T-helper 1 cell treated with Interleukin-12 subunit alpha and Interleukin-12 subunit beta and Interleukin-4 antibody, amounts not matched to agents 30 ng/mL and 1 ng/mL, for 36 hours (primary cell): ENCODE measurements at regions not wholly inside any gene's neighbourhood (a gene's known extent, or its start where the extent isn't known, plus 50 kb on each side); places are given as distances from the start of the nearest gene placed in this dataset.

Experiments
- intact Hi-C: fragments of 100-400 bp; cut with micrococcal nuclease; formaldehyde crosslinking; loops from one replicate; pipeline ENCODE4 v1.15.1; 2024

DNA sequence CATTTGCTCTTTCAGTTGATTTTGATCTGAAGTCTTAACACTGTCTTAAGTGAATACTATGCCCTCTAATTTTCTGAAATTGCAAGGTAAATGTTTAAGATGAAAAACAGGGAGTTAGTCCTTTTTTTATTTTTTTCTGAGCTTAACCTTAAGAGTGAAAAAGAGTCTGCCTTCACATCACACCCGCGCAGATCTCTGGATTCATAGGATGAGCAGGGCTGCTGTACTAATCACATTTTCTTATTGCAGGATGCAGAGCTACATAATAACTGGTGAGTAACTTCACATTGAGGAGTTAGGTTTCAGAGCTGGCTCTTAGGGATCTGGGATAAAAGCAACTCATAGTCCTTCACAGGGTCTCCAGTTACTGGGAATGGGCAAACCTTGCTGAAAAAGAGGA, 188.7 kb upstream of the ATP1B1 start:
- intact Hi-C loops: no loop called here

DNA sequence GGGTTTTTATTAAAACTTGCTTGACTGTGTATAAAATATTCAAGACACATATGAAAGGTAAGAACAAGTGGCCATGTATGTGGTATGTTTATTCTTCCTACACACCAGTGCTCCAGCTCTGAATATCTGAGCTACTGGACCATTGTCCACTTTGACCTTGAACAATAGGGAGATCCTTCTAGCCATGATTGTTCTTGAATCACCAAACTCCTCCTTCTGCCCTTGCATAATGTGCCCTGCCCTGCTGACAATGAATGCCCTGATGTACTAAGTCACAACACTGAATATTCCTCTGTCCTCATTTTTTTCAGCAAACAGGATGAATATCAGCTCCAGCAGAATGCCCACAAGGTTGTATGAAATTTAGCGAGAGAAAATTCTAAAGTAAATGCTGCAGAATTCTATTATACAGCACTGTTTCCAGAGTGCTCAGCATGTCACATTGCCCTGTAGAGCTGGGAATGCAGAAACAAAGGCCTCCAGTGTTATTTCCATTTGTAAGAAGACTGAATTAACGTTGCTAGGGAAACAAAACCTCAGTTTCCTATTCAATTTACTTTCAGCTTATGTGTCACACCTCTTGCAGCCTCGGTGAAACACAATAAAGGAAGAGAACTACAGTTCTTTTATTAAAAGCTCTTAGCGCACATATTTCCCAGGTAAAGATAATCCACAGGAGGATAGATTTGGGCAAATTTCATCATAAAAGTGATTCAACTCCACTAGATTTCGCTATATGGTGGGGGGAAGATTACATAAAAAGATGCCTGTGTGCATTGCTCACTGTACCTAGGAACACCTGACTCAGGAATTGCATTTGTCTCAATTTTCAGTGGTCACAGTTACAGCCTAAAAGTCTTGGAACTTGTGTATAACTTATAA, 187.4 kb upstream of the ATP1B1 start:
- intact Hi-C loops: no loop called here

DNA sequence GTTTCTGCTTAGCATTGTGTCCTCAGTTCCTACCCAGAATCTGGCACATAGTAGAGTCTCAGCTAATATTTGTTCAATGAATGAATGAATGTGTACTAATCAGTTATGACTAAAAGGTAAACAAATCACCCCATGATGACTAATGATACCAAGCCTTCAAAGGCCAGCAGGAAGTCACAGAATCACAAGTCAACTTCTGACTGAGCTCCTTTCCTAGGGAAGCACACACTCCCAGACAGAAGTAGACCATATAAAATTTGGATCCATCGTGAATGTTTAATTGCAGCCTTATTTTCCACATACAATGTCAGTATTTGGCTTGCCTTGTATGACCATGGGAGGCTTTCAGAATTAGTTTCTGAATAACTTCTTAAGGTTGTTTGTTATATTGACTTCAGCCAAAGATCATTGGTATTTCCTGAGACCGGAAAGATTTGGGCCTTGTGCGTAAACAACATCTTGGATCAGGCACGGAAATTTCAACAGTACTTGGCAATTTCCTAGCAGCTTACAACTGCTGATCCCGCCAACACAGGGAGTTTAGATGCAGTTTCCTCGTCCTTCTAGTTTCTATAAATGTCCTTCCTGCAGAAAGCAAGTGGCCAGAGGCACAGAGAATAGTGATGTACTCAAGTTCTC, 185.9 kb upstream of the ATP1B1 start:
- intact Hi-C loops: no loop called here

DNA sequence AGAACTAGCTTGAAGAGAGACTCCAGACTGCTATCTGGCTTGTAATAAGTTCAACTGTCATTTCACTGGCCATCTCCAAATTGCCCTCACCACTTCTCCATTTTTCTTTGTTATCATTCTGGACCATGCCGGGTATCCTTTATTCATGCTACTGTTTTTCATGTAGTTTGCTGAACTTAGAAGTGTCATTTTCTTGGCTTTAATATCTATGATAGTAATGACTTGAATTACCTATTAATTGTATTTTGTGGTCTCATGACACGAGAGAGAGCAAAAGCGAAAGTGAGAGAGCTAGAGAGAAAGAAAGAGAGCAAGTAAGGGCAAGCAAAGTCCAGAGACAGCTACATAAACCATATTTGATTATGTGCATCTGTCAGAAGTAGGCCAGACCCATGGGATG, 184.9 kb upstream of the ATP1B1 start:
- intact Hi-C loops: no loop called here

GRCh38 chr1:168923521-168924136, 182.9 kb upstream of the ATP1B1 start:
- intact Hi-C loops: no loop called here

- intact Hi-C loops: no loop called here
Observed at GRCh38 chr1:168924976-168925375, 181.5 kb upstream of the ATP1B1 start.

GRCh38 chr1:168926236-168926635, 180.3 kb upstream of the ATP1B1 start:
- intact Hi-C loops: no loop called here

- intact Hi-C loops: loop anchor here (10.0 kb wide), 1 partner anchor 498 kb away; no protein-coding TSS in a partner anchor
Observed at GRCh38 chr1:168932539-168932938, 174.0 kb upstream of the ATP1B1 start.

- intact Hi-C loops: loop anchor here (10.0 kb wide), 1 partner anchor 498 kb away; no protein-coding TSS in a partner anchor
Observed at GRCh38 chr1:168933141-168933805, 173.2 kb upstream of the ATP1B1 start.

DNA sequence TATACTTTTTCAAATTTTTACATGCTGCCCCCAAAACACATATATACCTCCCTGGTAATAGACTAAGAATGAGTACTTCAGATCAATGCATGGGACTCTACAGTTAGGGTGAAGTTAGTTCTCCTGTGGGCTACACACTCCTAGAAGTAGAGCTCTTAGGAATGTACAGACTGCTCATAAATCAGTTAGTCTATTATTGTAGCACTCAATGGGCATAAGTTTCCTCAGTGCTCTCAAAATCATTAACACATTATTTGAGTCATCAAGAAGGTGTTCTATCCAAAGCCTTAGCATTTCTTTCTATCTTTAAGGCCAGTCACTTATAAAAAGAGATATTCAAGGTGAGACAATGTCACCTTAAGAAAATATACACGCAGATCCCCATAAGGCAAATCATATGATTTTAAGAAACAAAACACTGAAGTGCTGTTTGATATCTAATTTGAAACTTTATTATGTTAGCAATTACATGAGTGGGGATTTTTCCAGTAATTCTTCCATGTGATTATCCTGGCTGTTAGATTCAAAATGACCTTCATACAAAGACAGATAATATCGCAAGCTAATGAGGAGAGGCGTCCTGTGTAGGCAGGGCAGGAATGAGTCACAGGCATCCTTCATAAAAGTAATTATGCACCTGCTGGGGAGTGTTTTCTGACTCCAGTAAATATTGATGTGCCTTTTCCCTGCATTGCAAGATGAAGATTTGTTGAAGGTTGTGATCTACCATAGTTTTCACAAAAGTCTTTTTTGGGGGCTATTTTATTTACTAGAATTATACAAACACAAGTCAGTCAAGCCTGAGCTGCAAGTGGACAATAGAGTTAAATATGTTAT, 167.2 kb upstream of the ATP1B1 start:
- intact Hi-C loops: loop anchor here (10.0 kb wide), 1 partner anchor 505 kb away; no protein-coding TSS in a partner anchor

DNA sequence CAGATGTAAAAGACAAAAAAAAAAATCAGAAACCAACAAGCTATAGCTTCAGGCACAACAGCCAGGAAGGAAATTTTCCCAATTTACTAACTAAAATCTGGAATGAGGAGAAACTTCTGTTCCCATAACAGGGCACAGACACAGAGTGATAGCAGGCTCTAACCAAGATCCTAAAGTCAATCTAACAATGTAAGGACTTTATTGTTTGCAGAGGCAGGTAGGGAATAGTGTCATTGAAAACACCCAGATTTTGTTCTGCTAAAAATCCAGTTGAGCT, 166.6 kb upstream of the ATP1B1 start:
- intact Hi-C loops: loop anchor here (10.0 kb wide), 1 partner anchor 505 kb away; no protein-coding TSS in a partner anchor

- intact Hi-C loops: no loop called here
Observed at GRCh38 chr1:168941640-168942039, 164.8 kb upstream of the ATP1B1 start.

DNA sequence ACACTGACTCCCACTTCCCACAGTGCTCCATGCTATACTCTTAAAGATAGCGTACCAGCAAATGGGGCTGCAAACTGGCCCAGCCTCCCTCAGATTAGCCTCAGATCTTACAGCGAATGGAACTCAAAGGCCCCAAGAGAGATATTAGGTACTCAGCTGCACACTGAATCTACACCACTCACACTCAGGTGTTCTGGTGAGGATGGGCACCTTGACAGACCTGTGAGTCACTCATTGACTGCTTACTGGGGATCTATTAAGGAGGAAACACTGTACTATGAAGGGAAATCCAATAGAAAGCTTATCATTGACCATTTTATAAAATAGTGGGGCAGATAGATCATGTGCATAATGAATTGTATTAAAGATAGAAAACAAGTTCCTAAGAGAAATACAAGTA, 164.3 kb upstream of the ATP1B1 start:
- intact Hi-C loops: no loop called here

- intact Hi-C loops: no loop called here
Observed at GRCh38 chr1:168945870-168946269, 160.6 kb upstream of the ATP1B1 start.

DNA sequence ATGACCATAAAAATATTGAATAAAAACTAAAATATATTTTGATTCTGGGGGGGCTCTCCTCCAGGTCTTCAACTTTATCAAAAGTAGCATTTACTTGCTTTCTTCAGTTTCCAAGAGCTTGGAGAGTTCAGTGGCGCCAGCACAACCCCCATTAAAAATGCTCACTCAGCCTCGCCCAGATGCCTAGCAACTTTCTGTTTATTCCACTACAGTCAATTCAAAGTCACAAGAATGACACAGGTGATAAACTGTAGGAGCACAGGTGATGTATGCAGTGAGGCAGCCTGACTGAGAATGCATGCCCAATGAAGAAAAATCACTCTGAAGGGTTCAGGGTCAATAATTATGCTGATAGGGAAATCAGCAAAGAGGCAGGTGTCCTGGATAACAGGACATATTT, 159.4 kb upstream of the ATP1B1 start:
- intact Hi-C loops: no loop called here

DNA sequence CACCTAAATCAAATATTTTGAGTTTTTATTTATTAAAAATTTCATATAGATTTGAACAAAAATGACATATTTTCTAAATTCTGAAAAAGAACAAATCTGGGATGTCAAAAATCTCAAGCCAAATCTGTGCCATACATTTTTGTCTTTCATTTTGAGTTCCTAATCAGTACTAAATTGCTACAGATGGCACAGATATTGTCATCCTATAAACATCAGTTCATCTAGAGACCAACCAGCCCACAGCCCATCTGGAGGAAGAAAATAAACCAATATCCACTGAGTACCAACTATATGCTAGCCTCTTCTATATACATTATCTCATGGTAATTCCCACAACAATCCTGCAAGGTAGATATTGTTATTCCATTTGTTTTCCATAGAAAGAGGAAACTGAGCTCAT, 156.8 kb upstream of the ATP1B1 start:
- intact Hi-C loops: no loop called here

DNA sequence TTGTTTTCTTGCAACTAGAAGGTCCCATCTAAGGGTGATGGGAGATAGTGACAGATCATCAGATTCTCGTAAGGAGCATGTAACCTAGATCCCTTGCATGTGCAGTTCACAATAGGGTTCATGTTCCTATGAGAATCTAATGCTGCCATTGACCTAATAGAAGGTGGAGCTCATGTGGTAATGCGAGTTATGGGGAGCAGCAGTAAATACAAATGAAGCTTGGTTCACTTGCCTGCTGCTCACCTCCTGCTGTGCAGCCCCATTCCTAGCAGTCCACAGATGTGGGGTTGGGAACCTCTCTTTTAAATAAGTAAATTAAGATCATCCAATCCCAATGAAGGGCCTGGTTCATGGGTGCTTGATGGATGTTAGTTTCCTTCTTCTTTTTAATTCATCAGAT, 148.7 kb upstream of the ATP1B1 start:
- intact Hi-C loops: no loop called here

DNA sequence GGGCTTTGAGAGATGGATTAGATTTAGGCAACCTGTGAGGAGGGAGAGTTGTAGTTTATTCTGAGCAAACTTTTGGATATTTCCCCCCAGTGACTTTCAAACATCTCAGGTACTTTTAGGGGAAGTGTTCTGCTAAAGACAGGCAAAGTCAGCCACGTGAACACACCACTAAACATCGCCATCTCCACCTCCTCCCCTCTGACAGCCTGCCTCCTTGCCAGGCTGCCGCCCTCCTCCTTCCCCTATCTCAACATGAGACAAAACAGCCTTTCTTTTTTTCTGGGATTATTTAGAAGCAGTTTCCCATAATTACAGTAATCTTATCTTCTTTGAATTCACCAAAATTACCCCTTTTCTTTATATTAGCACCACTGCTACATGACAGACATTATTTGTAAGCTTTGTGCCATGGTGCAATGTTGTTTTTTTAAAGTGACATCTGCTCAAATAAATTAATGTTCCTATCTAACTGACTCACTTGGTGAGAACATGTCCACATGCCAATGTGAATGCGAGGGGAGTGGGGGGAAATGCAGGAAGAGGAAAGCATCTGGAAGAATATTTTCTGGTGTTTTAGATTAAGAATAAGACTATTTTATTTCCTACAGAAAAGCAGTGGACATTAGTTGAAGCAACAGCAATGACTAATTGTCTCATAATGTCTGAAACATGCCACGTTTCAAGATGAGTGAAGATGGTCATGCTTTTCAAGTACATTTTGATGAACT, 147.8 kb upstream of the ATP1B1 start:
- intact Hi-C loops: no loop called here

DNA sequence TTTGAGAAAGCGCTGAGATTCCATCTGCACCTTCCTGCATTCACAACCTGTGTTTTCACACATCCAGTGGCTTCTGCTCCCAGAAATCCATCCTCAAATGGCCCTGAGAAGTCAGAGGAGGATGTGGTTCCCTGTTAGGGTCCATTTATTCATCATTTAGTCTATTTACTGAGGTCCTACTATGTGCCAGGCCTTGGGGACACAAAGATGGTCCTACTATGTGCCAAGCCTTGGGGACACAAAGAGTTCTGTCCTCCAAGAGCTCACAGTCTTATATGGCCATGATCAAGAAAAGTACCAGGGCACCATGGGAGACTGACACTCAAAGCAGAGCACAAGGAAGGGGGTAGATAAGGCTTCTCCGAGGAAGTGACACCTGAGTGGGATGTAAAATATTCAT, 147.1 kb upstream of the ATP1B1 start:
- intact Hi-C loops: no loop called here

DNA sequence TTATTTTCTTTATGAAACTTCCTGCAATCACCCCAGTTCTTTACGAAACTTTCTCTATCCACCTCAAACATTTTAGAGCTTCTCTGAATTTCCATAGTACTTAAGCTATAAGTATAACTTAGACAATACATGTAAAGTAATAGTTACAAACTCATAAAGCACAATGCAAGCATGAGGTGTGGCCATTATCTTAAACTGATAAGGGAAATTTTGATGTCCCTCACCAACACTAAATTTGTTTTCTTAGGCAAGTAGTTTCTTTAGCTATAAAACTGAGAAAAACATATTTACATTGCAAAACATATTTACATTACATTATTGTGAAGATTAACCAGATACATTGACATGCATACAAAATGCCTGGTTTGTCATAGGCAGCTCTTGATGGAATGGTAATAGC, 146.4 kb upstream of the ATP1B1 start:
- intact Hi-C loops: no loop called here
